ENCODE measurements at regions not wholly inside any gene's neighbourhood (a gene's known extent, or its start where the extent isn't known, plus 50 kb on each side); places are given as distances from the start of the nearest gene placed in this dataset.
"Not testable (repeated sequence)": the region's sequence is repeated elsewhere in the genome, so short reads cannot be mapped to it uniquely, and the experiment has no call there.

GRCh38 chr4:151583157-151583914, 174.4 kb downstream of the FHIP1A start:
- POLR2A ChIA-PET (ENCODE audit: low non-redundant PET): no interaction called here

GRCh38 chr4:151584101-151584500, 175.1 kb downstream of the FHIP1A start:
- DNase-seq (ENCODE audit: low spot score): peak; percentile 18
- POLR2A ChIA-PET (ENCODE audit: low non-redundant PET): no interaction called here
- TF ChIP-seq CTCF (conservative IDR thresholded peaks at IDR 0.05; ENCODE audit: low read depth): no peak
- no peak overlapping the region for H3K27ac ChIP-seq
- CTCF ChIA-PET: no interaction called here

More at GRCh38 chr4:151583157-151583914, 174.4 kb downstream of the FHIP1A start:
- DNase-seq (ENCODE audit: low spot score): no peak
- no peak for TF ChIP-seq CTCF (conservative IDR thresholded peaks at IDR 0.05; ENCODE audit: low read depth)
- no peak overlapping the region for H3K27ac ChIP-seq
- CTCF ChIA-PET: no interaction called here

- H3K27ac ChIP-seq; DNase-seq (ENCODE audit: low spot score); POLR2A ChIA-PET (ENCODE audit: low non-redundant PET); CTCF ChIA-PET: not testable (repeated sequence)
These were observed 165.2 kb downstream of the GATB start for GRCh38 chr4:151595629-151596028.

- CTCF ChIA-PET; H3K27ac ChIP-seq; POLR2A ChIA-PET (ENCODE audit: low non-redundant PET); DNase-seq (ENCODE audit: low spot score): not testable (repeated sequence)
These were observed 163.1 kb downstream of the GATB start for GRCh38 chr4:151597691-151598090.

GRCh38 chr4:151599863-151600262, 160.9 kb downstream of the GATB start:
- POLR2A ChIA-PET (ENCODE audit: low non-redundant PET): no interaction called here
- no peak for TF ChIP-seq CTCF (conservative IDR thresholded peaks at IDR 0.05; ENCODE audit: low read depth)
- no peak overlapping the region for H3K27ac ChIP-seq
- CTCF ChIA-PET: interaction anchor here (0.7 kb wide), 1 partner anchor 234 kb away, joined by 3 read pairs; no protein-coding TSS in a partner anchor
- DNase-seq (ENCODE audit: low spot score): no peak

GRCh38 chr4:151600432-151600831, 160.4 kb downstream of the GATB start:
- H3K27ac ChIP-seq: no peak overlapping the region
- no peak for TF ChIP-seq CTCF (conservative IDR thresholded peaks at IDR 0.05; ENCODE audit: low read depth)
- CTCF ChIA-PET: interaction anchor here (0.7 kb wide), 1 partner anchor 235 kb away, joined by 3 read pairs; no protein-coding TSS in a partner anchor
- POLR2A ChIA-PET (ENCODE audit: low non-redundant PET): no interaction called here
- no peak for DNase-seq (ENCODE audit: low spot score)

- TF ChIP-seq CTCF (conservative IDR thresholded peaks at IDR 0.05; ENCODE audit: low read depth): no peak
- POLR2A ChIA-PET (ENCODE audit: low non-redundant PET): no interaction called here
- no peak overlapping the region for H3K27ac ChIP-seq
- DNase-seq (ENCODE audit: low spot score): no peak
- CTCF ChIA-PET: interaction anchor here (1.2 kb wide), 1 partner anchor 9 kb away, joined by 7 read pairs; no protein-coding TSS in a partner anchor
These were observed 157.4 kb downstream of the GATB start for GRCh38 chr4:151603377-151603776.

Measured in RWPE1 (cell line).